ENCODE measurements at regions not wholly inside any gene's neighbourhood (a gene's known extent, or its start where the extent isn't known, plus 50 kb on each side); places are given as distances from the start of the nearest gene placed in this dataset.

DNA sequence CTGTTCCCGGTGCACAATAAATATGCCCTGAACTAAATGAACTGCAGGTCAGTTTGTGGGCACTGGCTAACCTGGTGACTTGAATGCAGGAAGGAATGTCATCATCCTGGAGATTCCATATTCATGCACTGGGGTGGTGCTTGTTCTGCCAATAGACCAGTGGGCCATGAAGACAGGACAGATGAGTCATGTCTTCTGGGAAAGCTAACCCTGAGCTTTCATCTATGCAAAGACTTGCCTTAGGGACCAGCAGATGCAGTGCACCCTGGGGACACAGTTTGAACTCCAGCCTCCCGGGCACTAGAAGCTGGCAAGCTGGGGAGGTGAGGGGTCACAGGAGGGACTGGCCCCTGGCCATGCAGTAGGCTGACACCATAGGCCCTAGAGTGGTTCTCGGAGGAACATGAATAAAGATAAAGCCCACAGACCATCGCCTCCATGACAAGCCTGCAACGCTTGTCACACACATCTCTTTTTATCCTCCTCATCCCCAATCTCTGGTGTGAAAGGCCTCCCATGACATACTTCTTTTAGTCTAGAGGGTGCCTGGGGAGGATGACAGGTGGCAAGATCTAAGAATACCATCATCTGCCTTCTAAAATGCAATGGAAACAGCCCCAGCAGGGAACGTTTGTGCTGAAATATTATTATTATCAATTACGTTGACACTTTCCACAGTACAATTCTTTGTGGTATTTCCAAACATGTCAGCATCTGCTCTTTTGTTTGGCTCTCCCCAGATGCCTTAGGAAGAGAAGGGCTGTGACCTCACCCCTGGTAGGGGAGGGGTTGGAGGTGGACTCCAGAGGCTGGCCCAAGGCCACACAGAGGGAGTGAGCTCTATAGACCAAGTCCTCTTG is 267.4 kb upstream of the RAB6C start:
- no peak for DNase-seq

DNA sequence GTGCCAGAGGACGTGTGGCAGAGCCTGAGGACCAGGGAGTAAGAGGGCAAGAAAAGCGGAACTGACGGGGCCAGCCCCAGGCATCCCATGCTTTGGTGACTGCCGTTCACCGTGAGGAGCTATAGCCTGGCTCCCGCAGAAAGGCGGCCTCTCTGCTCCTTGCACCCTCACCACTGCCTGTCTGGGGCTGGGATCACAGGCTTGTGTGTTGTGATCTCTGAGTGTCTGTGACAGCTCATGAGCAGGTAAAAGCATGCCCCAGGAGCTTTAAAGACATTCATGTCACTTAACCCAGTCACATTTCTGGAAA is 266.8 kb upstream of the RAB6C start:
- no peak for DNase-seq

DNA sequence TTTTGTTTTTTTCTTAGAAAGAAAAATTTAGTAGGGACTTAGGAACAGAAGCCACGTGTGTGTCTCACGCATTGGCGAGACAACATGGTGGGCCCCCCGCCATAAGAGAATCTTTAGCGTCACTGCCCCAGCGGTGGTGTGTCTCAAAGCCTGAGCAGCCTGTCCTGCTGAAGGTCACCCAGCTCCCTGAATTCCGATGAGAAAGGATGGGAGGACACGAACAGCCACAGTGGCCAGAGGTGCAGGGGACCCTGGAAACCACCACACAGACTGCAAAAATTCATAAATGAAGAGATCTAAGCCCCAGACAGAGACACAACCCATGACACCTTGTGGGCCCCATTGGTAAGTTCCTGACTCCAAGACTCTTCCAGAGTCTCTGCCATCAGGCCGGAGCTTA is 266.1 kb upstream of the RAB6C start:
- no peak for DNase-seq

DNA sequence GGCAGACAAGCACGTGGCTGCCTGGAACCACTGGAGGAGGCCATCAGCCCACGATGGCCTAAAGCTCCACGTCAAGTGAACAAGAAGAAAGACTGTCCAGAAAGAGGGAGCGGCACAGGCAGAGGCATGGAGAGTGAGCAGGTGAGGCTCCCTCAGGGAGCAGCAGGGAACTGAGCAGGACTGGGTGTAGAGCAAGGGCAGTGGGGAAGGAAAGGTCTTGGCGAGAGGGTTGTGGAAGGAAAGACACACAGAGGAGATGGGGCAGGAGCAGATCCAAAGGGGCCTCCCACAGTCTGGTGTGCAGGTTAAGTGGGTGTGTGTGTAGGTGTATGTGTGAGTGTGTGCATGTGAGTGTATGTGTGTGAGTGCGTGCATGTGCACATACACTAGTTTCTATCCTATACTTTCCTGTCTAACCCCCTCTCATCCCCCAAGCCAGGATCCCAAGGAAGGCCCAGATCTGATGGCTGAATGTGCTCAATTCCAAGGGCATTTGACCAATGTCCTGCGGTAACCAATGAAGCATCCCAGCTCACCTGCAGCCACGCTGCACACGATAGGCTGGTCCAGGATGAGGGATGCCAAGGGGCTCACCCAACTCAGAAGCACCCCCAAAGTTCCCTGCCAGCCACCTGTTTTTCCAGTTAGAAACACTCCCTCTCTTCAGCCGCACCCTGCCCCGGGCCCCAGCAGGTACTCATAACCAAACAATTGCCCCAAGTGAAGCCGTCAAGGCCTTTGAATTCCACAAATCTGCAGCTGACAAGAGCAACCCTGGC is 262.5 kb upstream of the RAB6C start:
- DNase-seq = no peak

DNA sequence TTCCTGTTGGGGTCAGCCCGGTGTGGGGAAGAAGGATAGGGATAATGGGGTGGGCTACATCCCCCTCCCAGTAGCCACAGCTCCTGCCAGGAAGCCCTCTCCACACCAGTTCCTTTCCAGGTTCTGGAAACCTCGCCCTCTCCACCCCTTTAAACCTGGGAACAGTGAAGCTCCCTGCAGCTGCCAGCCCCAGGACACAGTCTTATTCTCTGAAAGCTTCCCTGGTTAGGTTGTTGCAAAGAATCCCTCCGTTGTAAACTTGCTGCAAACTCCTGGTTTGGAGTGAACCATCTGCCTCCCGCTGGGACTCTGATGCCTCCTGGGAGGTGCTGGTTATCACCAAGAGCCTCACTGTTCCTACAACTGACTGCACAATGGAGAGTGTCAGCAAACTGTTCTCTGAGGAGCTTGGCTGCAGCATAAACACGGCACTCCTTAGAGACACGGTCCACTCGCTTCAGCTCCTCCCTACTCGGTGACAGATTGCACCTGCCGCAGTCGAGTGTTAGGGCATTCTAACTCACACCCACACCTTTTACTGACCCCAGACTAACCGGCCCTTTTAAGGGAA is 261.8 kb upstream of the RAB6C start:
- DNase-seq = peak; percentile 14

DNA sequence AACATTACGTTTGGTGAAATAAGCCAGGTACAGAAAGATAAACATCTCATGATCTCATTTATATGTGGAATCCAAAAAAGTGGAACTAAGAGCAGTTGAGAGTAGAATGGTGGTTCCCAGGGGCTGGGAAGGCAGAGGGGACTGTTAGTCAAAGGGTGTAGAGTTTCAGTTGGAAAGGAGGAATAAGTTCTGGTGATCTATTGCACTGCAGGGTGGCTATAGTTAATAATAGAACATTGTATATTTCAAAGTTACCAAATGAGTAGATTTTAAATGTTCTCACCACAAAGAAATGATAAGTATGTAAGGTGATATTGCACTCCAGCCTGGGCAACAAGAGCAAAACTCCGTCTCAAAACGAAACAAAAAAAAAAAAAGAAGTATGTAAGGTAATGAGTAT is 260.1 kb upstream of the RAB6C start:
- DNase-seq = no peak

DNA sequence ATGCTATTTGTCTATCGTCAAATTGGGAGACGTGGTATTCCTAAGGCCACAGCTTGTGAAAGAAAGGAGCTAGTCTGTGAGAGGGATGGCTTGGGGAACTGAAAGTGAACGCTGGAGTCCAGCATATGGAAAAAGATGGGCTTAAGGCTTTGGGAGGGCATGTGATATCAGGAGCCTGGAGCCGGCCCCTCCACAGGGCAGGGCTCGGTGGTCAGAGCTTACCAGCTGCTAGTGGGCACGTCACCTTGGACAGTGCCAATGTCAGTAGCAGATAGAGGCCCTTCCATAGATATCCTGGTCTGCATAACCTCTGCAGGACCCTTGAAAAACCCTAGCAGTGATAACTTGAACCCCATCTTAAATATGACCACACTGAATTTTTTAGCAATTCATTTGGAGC is 259.1 kb upstream of the RAB6C start:
- no peak for DNase-seq

DNA sequence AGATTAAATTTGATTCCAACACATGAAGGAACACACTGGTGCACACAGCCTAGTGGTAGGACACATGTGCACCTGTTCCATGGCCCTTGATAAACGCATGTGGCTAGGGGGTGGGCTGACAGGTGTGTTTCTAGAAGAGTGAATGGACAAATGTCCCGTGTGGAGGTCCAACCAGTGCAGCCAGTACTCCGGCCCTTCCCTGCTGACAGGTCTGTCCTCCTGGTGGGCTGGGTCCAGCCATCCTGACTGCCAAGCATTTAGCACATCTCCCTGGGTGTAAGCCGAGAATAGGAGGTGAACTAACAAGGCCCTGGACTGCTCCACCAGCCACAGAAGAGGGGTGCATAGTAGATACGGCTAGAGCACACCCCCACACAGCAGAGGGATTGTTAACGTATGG is 258.7 kb upstream of the RAB6C start:
- no peak for DNase-seq

DNA sequence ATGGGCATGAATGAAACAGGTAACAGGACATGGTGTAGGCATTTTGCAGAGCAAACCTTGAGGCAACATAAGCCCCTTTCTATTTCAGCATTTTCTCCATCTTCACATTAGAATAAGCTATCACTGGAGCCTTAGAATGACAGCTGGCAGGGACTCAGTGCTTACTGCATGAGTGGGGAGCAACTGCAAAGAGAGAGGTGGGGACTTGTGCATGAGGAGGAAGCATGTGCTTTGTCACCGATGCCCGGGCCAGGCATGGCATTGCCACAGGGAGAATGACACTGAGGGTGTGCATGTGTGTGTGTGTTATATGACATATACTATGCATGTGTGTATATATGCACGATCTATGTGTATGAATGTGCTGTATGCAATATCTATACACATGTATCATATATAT is 258.2 kb upstream of the RAB6C start:
- no peak for DNase-seq

DNA sequence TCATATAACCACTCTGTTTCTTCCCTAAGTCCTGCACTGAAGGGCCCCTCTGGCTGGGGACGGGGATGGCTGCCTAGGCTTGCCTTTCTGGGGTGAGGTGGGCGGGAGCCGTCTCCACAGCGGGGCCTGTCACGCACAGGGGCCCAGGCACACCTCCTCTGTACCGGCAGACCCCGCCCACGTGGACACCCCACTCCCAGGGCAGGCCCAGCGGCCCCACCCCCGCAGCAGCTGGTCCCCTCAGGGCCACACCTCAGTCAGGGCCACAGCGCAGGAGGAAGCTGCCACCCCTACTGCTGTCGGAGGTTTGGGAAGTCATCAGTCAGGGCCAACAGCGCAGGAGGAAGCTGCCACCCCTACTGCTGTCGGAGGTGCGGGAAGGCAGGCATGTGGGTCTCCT is 257.6 kb upstream of the RAB6C start:
- no peak for DNase-seq

DNA sequence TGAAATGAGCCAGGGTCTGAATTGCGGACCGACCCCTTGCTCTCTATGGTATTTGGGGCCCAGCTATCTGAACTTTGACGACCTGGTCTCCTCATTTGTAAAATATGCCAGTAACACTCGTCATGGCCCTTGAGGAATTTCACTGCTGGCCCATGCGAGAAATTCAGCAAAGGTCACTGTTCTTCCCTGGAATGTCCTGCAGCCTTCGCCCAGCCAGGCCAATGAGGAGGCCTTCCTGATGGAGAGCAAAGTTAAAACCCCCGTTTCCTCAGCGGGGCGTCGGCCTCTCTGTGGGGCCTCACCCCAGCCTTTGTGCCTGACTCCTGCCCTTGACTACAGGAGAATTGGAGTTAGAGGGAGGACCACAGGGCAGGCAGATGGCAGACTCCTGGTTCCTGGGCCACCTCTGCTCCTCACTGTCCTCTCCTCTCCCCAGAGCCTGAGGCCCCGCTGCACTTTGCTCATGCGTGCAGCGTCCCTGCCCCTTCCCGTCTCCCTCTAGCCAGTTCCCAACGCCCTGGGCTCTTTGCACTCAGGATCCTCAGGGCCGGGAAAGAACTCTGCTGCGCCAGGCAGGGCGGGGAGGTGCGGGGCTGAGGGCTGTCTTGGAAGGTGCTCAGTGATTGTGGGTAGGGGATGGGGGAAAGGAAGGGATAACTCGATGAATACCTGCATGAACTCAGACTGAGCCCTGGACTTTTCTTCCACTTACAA is 257.0 kb upstream of the RAB6C start:
- DNase-seq = no peak

DNA sequence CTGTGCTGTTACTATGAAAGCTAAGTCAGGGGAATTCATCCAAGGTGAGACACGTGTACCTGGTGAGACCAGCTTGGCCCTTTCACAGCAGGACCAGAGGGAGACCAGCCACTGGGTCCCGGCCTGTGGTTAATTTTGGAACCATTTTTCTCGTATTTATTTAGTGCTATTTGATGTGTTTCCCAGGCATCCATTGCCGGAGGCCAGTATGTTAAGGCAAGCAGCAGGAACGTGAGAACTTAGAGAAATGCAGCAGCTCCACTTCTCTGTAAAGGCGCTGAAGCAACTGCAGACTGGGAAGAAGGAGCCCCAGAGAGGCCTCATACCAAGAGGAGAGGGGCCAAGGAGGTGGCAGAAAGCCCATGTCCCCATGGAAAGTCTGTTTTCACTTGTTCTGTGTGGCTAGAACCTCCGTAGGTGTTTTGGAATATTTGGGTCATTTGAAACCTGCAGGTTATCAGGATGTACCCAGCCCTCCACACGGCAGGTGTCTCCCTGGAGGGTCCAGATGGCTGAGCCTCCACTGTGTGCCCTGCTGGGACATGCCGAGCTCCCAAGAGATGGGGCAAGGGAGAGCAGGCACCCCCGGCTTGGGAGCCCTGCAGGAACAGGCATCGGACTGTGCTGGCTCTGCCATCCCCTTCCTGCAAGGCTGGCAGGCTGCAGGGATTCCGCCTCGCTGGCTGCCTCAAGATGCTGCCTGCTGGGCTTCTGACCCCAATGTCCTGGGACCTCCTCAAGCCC is 256.0 kb upstream of the RAB6C start:
- DNase-seq = no peak

DNA sequence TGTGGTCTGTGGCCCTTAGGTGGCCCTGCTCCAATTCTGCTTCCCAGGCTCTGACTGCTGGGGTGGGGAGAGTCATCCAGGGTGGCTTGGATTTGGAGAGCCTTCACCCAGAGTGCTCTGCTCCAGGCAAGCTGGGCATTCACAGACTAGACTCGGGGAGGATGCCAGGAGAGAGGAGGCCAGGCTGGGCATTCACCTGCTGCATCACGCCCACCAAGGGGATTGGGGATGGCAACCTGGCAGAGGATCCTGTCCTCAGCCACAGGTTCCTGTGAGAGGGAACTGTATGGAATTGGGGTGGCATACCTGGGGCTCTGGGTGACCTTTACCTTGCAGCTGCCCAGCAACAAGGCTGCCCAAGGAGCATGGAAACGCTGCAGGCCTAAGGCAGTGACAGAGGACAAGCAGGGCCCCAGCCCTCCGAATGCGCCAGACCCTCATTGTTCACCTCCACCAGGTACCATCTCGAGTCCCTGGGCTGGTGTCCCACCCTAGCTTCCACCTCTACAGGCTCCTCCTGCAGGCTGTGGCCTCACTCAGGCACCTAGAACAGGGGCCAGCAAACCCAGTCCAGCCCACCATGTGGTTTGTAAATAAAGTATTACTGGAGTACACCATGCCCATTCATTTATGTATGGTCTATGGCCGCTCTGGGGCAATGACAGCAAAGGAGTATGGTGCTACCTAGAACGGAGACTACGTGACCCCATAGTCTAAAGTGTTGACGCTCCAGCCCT is 255.3 kb upstream of the RAB6C start:
- DNase-seq = no peak

DNA sequence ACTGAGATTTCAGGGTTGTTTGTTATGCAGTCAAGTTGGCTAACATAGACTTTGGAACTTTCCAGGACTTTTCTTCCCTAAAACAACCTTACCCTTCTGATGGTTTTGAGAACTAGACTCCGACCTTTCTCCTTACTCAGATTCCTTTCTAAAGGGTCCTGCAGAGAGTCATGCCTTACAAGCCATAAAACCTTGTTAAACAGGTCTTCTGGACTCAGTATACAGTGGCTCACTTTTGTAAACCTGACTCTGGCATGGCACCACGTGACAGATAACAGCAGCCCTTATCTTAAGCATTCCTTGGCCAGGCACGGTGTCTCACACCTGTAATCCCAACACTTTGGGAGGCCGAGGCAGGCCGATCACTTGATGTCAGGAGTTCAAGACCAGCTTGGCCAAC is 253.2 kb upstream of the RAB6C start:
- DNase-seq = no peak

DNA sequence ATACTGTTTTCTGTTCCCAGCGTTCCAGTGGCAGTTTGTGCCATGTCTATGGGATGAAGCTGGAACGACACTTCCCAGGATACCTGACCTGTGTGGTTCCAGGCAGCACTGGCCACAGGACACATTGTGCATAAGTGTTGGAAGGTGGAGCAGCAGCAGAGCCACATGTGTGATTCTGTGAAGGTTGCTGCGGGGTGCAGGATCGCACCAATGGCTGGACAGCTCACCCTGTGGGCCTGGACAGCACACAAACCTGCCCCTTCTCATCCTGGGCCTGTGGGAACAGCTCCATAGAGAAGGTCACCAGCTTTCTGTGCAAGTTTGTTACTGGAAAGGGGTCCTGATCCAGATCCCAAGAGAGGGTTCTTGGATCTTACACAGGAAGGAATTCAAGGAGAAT is 252.2 kb upstream of the RAB6C start:
- DNase-seq = no peak

DNA sequence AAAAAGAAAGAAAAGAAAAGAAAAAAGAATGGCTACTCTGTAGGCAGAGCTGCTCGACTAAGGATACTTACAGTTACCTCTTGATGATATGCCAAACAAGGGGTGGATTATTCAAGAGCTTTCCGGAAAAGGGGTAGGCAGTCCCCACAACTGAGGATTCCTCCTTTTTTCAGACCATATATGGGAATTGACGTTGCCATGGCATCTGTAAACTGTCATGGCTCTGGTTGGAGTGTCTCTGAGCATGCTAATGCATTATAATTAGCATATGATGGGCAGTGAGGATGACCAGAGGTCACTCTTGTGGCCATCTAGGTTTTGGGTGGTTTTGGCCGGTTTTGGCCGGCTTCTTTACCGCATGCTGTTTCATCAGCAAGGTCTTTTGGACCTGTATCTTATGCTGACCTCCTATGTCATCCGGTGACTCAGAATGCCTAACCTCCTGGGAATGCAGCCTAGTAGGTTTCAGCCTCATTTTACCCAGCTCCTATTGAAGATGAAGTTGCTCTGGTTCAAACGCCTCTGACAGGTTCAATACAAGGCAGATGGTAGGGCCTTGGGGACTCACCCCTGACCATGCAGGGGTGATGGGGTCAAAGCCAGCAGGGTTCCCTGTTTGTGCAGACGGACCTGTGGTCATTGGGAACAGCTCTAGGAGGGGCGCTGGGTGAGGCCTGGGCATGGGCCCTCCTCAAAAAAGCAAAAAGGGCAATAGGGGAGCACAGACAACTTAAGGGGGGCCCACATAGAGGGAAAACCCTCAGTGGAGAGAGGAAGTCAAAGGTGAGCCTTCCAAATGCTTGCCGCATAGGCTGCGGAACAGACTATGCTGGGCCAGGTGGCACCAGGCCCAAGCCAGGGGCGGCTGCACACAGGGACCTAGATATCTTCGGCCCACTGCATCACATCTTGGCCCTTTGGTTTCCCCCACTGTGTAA is 251.2 kb upstream of the RAB6C start:
- no peak for DNase-seq

DNA sequence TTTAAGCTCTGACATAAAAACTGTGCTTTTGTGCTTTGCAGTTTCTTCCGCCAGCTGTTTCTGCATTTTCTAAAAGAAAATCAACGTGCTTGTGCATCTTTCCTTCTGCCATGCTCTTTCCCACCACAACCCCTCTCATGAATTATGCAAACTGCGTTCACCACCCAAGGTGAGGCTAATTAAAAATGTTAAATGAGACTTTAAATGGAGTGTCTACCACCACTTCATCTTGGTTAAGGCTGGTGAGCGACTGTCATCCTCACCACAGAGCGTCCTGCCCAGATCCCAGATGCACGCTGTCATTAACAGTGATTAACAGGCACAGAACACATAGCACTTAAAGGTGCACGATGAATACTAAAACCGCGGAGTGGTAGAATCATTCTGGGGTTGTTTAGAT is 250.5 kb upstream of the RAB6C start:
- no peak for DNase-seq

DNA sequence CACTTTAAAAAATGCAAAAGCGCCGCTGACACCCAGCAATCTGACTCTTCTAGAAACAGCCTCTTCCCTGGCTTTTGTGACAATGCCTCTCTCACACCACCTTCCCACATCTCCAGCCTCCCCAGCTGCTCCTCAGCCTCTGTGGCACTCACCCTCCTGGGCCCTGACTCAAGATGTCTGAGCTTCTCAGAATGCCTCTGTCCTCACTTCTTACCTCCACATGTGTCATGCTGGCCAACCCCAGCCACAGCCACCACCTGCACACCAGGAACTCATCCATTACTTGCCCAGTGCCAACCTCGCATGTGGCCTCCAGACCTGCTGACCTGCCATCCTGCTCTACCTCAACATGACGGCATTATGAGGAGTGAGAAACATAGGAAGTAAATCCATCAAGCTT is 249.8 kb upstream of the RAB6C start:
- DNase-seq = no peak

DNA sequence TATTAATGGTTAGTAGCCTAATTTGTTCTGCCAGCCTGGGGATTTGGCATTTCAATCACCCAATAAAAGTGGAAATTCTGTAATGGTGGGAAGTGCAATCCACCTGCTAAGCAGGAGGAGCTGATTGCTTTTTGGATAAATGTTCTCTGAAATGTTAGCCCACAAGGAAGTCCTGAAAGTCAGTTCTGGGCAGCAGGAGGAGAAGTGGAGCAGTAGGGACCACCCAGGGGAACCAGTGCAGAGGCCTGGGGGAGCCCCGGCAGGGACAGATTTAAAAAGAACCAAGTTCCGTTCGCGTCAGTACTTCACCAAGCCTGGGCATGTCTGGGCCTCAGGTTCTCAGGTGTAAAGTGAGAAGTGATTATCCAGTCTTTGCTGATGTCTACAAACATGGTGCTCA is 248.5 kb upstream of the RAB6C start:
- no peak for DNase-seq

DNA sequence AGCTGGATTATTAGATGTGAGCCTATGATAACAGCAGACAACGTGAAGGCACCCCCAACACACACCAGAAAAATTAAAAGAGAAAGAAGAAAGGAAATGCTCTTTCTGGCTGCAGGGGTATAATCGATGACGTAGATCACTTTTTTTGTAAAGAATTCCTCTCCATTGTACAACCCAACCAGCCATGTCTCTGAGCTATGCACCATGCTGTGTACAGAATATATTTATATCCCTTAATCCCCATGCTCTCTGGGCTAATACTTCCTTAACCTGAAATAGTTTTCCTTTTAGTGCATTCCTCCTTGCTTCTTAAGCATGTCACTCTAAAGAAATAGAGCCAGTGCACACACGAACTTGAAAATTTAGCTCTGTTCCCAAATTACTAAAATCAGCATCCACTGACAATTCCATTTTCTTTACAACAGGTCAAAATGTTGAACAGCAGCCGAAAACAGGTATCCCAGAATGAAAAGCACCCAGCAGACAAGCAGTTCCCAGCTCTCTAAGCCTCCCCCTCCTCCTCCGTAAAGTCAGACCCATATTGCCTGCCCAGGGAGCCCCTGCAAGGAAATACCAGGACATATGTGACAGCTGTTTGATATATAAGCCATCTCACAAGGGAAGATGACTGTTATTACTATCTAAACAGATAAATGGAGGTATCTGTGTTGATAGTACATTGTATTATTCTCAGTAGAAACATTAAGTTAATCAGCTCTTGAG is 247.4 kb upstream of the RAB6C start:
- DNase-seq = no peak

All from DMS153 (cell line).